GM21447 (cell line): ENCODE measurements at regions not wholly inside any gene's neighbourhood (a gene's known extent, or its start where the extent isn't known, plus 50 kb on each side); places are given as distances from the start of the nearest gene placed in this dataset.
A peak's percentile ranks its signal among the peaks of the same experiment; 100 is the strongest.

Experiments used
- ATAC-seq: cut with Tn5 transposase; IDR thresholded peaks from one replicate; pipeline ENCODE4 v1.9.1; 2021; ENCODE audit not compliant: unreplicated experiment

DNA sequence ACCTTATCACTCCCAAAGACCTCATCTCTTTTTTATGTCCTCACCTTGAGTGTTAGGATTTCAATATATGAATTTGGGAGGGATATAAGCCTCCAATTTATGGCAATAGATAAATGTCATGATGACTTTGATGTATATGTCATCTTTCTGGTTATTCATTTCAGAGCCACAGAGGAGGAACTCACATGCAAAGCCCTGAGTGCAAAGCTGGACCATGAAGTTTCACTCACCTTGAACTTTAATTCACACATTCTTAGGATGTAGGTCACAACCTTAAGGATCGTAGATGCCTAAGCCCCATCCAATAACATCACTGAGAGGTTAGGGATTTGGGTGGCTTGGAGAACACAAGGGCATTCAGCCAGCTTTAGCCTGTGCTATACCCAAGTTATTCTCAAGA, 81.9 kb upstream of the ZPBP start:
- no peak for ATAC-seq

DNA sequence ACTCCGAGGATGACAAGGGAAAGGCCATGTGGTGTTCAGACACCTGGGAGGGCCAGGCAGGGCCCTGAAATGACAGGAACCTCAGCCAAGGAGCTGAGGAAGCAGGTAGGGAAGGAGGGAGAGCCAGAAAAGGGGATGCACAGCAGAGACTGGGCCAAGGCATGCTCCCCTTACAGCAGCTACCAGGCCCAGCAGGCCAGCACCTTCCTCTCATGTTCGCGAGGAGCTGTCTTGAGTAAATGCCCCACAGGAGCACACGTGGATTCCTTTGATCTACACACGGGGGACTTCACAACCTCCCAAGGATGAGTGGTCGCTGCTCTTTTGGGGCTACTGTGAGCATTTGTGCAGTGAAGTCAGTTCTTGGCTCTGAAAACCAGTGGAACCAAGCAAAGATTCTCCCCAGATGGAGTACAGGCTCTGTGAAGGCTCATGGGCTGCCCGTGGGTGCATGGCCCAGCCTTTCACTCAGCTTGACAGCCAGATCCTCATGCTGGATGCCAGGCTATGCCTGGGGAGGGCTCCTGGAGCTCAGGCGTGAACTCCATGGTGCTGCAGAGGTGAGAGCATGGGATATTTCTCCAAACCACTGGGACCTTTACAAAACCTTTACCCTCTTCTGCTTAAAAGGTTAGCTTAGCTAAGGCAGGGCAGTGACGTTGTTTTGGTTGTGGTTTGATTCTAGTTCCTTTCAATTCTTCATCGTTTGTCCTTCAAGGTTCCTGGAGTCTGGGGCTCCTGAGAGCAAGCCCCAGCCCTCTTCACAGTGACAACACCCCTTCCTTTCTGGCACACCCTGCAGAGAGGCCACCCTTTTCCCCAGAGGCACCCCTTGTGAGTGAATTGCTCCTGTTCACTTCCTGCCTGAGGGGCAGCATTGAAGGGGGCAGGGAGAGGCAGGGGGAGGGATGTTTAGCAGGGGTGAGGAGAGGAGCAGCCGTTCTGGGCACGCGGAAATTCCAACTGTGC, 74.2 kb upstream of the ZPBP start:
- peak; percentile 70 for ATAC-seq

DNA sequence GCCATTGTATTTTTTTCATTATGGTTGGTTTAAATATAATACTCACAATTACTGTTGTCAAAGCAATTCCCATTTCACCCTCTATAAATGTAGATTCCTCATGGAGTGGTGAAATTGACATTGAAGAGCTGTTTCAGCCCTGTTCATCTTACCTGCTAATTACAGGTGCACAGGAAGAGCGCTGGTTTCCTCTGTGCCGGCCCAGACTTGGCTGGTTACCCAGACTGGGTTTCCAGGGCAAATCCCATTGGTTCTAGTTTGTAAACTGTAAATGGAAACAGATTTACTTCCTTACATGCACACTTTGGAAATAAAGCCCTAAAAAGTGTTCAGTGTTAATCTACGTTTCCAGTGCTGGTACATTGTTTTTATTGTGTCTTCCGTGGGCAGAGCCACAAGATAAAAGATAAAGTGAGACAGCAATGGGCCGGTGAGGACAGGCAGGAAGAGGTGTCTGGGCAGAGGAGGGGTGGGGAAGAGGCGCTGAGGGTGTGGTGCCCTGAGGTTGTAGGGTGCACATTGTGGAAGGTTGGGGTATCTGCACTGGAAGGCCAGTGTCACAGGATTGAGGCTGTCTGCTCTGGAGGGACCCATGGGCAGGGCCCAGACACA, 71.6 kb upstream of the ZPBP start:
- ATAC-seq, result no peak

DNA sequence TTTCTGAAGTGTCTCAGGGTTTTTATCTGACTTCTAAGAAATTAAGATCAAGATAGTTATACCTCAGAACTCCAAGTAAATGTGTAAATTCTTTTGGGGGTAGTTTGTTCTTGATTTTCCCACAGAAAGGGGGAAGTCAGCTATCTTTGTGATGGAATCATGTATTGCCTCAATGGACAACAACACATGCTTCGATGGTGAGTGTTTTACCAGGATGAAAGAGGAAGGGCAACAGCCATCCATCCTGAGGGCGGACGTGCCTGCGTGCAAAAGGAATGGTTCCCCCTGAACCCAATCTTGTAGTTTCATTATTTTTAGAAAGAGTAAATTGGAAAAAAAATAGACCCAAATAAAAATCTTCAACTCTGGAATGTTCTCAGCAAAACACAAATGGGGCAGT, 67.2 kb upstream of the ZPBP start:
- no peak for ATAC-seq

DNA sequence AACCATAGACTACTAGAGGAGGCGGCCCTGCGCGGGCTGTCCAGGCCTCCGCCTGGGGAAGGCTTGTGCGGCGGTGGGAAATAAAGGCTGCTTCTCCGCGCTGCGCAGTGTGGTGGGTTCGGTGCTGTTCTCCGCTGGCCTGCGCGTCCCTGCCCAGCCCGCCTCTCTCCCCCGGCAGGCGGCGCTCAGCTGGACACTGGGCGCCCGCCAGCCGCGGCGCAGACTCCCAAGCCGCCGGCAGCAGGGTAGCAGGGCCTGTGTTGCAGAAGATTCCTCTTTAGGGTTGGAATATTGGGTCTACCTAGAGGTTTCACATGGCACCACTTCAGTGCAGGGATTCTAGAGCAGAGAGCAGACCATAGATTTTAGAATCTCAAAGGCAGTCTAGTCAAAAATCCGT, 66.1 kb upstream of the ZPBP start:
- ATAC-seq, result no peak

DNA sequence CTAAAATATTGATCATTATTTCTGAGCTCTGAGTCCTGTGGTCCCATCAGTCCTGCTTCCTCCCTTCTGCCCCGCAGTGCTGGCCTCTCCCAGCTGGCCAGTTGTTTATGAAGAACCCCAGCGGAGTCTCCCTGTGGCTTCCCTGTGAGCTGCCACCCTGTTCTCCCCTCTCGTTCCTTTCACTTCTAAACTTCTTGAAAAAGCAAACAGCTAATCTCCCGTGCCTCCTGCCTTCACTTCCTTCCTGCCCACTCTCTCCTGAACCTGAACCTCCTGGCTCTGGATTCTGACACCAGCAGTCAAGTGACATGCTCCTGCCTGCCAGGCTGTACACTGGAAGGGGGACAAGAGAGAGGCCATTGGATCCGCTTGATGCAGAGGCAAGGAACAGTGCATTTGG, 63.7 kb upstream of the ZPBP start:
- ATAC-seq, result no peak

DNA sequence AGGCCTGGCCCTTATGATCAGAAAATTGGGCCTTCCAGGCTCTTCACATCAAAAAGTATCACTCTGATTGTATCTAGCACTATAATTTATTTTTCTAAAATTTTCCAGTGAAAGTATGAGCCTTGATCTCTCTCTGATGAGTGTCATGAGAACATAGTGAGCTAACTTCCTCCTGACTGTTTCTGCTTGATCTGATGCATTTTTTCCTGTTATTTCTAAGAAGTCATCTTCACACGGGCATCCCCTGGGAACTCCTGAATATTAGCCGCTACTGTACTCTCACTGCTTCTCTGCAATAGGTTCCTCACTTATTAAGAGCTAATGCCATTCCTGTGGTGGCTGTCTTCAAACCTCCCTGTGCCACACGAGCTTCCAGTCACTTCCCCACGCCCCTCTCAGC, 63.1 kb upstream of the ZPBP start:
- ATAC-seq, result no peak

DNA sequence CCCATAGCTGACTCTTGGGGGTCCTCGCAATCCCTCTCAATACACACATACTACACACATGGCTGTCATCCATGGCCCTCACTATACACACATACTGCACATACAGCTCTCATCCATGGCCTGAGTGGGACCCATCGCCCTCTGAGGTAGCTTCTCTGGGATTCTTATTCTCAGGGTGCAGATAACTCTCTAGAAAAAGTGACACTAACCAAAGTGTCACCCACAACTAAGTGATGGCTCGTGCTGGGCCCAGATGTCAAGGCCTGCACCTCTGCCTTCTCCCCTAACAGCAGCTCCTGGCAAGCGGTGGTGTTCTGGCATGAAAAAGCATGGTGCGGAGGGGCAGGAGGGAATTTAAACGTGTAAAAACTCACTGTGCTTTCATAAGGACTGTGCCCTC, 62.7 kb upstream of the ZPBP start:
- no peak for ATAC-seq

DNA sequence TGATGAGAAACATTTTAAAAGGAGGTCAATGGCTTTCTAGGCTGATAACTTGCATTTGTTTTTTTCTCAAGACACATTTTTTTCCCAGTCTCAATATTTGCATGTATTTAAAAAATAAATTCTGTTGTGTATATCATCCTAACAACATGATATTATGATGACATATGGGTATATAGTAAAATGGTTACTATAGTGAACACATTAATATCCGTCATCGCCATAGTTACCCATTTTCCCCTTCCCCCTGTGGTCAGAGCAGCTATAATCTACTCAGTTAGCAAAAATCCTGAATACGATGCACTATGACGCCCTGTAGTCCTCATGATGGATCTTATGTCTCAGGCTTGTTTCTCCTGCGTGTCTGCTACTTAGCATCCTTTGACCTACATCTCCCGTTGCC, 60.9 kb upstream of the ZPBP start:
- no peak for ATAC-seq

DNA sequence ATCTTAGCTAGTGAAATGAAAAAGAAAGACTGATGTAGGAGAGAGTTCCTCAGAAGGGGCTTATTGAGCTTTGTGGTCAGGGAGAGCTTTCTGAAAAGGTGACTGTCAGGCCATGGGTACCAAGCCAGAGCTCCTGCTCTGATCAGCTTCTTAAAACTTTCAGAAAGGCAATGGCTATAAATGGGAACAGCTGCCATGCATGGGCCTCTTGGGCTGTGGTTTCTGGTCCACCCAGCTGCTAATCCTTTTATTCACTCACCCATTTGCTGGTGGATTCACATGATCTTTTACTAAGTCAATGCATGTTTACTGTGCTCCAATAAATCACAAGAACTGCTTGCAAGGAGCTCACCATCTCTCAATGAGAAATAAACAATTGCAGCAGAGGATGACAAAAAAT, 60.1 kb upstream of the ZPBP start:
- peak; percentile 40 for ATAC-seq

DNA sequence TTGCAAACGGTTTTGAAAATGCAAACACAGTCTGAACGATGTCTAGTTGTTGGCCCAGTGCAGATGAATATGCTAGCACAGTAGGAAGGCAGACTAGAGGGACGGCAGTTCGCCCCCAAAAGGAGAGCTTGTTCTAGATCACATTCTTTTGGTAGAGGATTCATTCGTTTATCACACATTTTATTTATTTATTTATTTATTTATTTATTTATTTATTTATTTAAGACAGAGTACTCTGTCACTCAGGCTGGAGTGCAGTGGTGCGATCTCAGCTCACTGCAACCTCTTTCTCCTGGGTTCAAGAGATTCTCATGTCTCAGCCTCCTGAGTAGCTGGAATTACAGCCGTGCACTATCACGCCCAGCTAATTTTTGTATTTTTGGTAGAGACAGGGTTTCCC, 59.4 kb upstream of the ZPBP start:
- no peak for ATAC-seq

DNA sequence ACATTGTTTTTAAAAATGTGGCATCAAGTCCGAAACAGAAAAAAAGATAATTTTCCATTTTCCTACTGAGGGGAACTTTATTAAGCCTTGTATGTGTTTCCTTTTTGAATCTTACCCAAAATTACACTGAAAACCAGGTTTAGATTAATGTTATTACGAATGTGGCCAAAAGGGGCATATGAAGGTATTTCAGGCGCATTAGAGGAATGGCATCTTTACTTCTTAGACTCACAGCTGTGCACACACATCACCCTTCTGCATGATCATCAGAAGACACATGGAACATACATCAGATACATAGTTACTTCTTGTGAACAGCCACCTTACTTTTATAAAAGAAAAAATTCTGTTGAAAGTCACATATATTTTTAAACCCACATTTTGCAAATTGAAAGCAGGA, 58.6 kb upstream of the ZPBP start:
- no peak for ATAC-seq

DNA sequence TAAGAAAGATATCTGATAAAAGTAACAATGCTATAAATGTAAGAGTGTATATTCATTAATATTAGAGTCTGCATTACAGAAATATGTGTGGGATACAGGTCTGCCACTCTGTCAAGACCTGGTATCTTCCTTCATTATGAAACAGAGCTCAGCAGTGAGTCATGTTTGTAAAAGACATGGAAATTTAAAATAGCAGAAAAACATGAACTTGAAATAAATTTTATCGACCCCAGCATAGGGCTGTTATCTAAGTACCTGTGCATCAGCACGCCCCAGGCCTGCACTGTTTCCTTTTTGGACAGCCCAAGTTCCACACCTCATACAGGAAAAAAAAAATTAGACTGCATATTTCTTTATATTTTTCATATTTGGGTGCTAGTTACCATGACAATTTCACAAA, 58.0 kb upstream of the ZPBP start:
- no peak for ATAC-seq

DNA sequence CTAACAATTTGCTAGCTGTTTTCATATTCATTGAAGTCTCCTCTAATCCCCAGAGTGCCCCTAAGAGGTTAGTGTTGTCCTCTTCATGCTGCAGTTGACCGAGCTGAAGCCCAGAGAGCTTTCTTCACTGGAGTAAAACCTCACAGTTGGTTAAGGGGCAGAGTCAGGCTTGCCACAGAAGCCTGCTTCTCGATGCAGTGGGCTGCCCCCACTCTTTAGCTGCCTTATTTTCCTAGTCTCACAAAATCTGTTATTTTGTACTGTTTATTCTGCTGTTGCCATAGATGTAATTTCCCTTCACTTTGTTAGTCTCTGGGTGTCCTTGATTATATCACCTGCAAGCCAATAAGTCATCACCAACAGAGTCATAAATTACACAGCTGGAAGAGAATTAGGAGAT, 56.3 kb upstream of the ZPBP start:
- ATAC-seq, result no peak

DNA sequence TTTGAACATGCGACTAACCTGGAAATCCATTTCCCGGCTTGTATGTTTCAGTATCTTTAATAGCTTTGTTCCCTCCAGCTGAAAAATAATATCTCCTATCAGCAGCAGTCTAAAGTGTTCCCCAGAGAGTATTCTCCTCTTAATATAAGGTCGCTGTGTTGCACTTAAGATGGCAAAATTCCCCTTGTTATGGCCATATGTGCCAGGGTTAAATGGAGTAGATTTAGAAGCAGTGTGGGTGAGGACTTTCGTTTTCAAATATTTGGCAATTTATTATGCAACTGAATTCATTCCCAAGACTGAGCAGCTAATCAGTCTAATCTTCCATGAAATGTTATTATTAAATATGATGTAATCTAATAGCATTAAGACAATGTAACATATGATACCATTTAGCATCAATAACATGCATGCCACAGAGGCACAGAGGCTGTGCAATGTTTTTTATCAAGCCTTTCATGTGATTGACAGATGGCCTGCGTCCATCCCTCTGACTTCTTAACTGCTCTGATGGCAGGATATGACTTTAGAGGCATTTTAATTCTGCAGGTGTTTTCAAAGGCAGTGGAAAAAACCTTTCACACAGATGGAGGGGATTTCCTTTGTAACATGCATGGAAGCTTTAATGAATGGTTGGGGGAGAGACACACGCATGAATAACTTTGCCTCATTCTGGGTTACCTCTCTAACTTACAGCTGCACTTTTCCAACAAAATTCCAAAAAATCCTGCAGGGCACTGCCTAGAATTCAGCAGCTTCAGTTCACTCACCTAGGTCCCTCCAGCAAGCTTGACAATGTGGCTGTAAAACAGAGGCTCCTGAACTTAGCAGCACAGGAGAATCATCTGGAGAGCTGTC, 55.1 kb upstream of the ZPBP start:
- ATAC-seq, result peak; percentile 45

DNA sequence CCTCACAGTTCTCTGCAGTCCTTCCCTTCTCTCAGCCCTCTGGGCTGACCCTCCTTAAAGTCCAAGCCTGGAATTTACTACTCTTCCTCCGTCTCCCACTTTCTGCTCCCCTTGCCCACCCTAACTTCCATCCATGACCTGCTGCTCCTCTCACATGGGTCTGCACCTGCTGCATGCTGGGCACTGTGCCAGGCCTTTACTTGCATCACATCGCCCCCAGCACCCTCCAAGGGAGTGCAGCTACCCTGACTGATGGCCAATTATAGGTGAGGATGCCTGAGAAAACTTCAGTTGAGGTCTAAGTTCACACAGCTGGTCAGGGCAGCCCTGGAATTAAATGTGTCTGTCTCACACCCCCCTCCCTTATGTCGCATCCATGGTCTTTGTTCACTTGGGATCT, 53.6 kb upstream of the ZPBP start:
- no peak for ATAC-seq

DNA sequence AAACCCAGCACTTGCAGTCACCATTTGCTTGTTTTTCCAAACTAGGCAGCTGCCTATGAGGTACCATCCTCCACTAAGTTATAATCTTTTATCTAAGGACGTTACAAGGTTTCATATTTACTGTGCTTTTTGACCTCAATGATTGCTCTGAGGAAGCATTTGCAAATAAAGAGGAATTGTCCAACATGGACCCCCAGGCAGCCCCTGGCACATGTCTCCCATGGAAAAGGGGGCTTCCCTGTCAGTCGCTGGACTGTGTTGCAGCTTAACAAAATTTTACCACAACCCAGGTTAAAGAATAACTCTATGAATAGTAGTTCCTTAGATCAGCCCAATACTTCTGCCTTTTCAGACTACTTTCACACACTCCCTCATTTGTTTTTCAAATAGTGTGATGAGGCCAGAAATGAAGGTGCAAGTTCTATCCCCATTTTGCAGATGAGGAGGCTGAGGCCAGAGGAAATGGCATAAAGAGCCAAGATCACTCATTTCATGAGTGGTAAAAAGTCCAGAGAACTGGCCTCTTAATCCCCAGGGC, 52.8 kb upstream of the ZPBP start:
- ATAC-seq, result peak; percentile 65

DNA sequence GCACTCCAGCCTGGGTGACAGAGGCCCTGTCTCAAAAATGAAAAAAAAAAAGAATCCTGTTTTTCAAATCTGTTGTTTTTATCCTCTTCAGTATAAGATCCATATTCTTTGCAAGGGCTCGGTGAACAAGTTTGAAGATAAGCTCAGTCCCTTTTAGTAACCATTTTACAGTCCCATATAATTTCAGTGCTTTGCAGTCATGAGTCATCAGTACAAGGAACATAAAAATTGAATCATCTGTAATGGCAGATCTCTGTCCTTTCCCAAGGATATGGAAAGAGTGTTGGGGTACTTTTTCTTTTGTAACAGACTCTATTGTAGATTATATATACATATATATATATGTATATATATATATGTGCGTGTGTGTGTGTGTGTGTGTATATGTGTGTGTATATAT, 52.2 kb upstream of the ZPBP start:
- no peak for ATAC-seq
